ENCODE measurements at regions not wholly inside any gene's neighbourhood (a gene's known extent, or its start where the extent isn't known, plus 50 kb on each side); places are given as distances from the start of the nearest gene placed in this dataset.

GRCh38 chr1:101333186-101333585 is 96.4 kb downstream of the S1PR1 start:
- no peaks in the 10 kb centered on the region for H3K9me1 ChIP-seq (replicated peaks; ENCODE audit: control insufficient read depth, extremely low read depth, insufficient read depth, low read length)
- DNase-seq (ENCODE audit: low read depth, low spot score) (no peak), FAIRE-seq (no peak)
- no peaks in the 10 kb centered on the region for H4K20me1 ChIP-seq (replicated peaks; ENCODE audit: control insufficient read depth, extremely low read depth, insufficient read depth, low read length)
- no peaks in the 10 kb centered on the region for H3K4me1 ChIP-seq (ENCODE audit: control insufficient read depth, extremely low read depth, insufficient read depth, low read length)
- no peaks in the 10 kb centered on the region for H3K79me2 ChIP-seq (ENCODE audit: control insufficient read depth, insufficient read depth, low read length)
- dilution Hi-C loops (cut with MboI; ENCODE audit: extremely low pct_ligation_motif_present, low sequenced_read_pairs), result no loop called here
- TF ChIP-seq JUN (IDR thresholded peaks at IDR 0.05; ENCODE audit: borderline replicate concordance, insufficient read depth, insufficient read length, low read depth) (no peak), POLR2AphosphoS5 (IDR thresholded peaks at IDR 0.05; ENCODE audit: insufficient read depth, low read depth, low read length) (no peak), MAX (IDR thresholded peaks at IDR 0.05; ENCODE audit: insufficient read depth, insufficient read length) (no peak), POLR2A (IDR thresholded peaks at IDR 0.05; ENCODE audit: low read depth, low read length) (no peak), GATA2 (IDR thresholded peaks at IDR 0.05; ENCODE audit: insufficient read depth, insufficient read length, low read depth, low read length) (no peak), FOS (IDR thresholded peaks at IDR 0.05; ENCODE audit: borderline replicate concordance, insufficient read depth, low read length) (no peak), EZH2 (IDR thresholded peaks at IDR 0.05; ENCODE audit: borderline replicate concordance, low read depth, low read length, severe bottlenecking) (no peak), MYC (IDR thresholded peaks at IDR 0.05; ENCODE audit: low read depth, low read length) (no peak)
- TF ChIP-seq, protein P1, sequence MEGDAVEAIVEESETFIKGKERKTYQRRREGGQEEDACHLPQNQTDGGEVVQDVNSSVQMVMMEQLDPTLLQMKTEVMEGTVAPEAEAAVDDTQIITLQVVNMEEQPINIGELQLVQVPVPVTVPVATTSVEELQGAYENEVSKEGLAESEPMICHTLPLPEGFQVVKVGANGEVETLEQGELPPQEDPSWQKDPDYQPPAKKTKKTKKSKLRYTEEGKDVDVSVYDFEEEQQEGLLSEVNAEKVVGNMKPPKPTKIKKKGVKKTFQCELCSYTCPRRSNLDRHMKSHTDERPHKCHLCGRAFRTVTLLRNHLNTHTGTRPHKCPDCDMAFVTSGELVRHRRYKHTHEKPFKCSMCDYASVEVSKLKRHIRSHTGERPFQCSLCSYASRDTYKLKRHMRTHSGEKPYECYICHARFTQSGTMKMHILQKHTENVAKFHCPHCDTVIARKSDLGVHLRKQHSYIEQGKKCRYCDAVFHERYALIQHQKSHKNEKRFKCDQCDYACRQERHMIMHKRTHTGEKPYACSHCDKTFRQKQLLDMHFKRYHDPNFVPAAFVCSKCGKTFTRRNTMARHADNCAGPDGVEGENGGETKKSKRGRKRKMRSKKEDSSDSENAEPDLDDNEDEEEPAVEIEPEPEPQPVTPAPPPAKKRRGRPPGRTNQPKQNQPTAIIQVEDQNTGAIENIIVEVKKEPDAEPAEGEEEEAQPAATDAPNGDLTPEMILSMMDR (IDR thresholded peaks at IDR 0.05; ENCODE audit: extremely low read depth in 1 of 2, insufficient read depth in 1 of 2, low read depth in 1 of 2, low read length in 2 of 2), result no peak
- no peaks in the 10 kb centered on the region for H3K9me3 ChIP-seq (replicated peaks; ENCODE audit: control insufficient read depth, insufficient read depth, low read length)
- intact Hi-C loops (cut with micrococcal nuclease), result no loop called here
- H3K9ac ChIP-seq (replicated peaks; ENCODE audit: extremely low read depth, insufficient read depth, low read length), result no peak overlapping the region
- H3K27me3 ChIP-seq (ENCODE audit: control insufficient read depth in 2 of 2, insufficient read depth in 2 of 2, low read length in 2 of 2), result peaks cover 3% of the 10 kb centered on the region in 2 experiments
- POLR2A ChIA-PET, result no interaction called here
- H3K4me2 ChIP-seq (ENCODE audit: insufficient read depth, low read length), result no peak overlapping the region
- H3K36me3 ChIP-seq (ENCODE audit: control insufficient read depth in 2 of 2, extremely low read depth in 1 of 2, insufficient read depth in 2 of 2, low read length in 2 of 2), result no peaks in the 10 kb centered on the region
- H2AFZ ChIP-seq (ENCODE audit: low read depth, low read length), result no peak overlapping the region
- no peak overlapping the region for H3K4me3 ChIP-seq (replicated peaks in 1 of 3; ENCODE audit: insufficient read depth in 1 of 3, low read depth in 1 of 3, low read length in 3 of 3)
- BruUV-seq (replicated peaks), result no TSS peak
- CTCF ChIA-PET, result interaction anchor here (2.4 kb wide), 1 partner anchor 24 kb away, joined by 7 read pairs; no protein-coding TSS in a partner anchor
- H3K27ac ChIP-seq (ENCODE audit: insufficient read depth, low read depth, low read length), result no peak overlapping the region
